ENCODE measurements at regions not wholly inside any gene's neighbourhood (a gene's known extent, or its start where the extent isn't known, plus 50 kb on each side); places are given as distances from the start of the nearest gene placed in this dataset.

DNA sequence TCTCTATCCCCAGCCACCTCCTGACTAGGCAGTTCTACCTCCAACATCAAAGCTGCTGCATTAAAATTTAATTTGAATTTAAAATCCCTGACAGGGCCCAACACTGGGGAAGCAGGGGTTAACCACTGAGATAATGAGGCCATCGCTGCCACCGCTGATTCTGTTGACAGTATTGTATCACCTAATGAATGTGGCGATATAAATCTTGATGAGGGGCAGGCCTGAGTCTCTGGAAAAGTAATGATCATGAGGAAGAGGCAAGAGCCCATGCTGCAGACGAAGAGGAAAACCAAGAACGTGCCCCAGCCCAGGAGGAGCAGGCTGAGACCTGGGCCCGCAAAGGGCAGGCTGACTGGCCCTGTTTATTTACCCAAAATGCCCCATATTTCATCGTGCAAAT lies 251.4 kb upstream of the ZFHX3 start:
- TF ChIP-seq, protein P1, sequence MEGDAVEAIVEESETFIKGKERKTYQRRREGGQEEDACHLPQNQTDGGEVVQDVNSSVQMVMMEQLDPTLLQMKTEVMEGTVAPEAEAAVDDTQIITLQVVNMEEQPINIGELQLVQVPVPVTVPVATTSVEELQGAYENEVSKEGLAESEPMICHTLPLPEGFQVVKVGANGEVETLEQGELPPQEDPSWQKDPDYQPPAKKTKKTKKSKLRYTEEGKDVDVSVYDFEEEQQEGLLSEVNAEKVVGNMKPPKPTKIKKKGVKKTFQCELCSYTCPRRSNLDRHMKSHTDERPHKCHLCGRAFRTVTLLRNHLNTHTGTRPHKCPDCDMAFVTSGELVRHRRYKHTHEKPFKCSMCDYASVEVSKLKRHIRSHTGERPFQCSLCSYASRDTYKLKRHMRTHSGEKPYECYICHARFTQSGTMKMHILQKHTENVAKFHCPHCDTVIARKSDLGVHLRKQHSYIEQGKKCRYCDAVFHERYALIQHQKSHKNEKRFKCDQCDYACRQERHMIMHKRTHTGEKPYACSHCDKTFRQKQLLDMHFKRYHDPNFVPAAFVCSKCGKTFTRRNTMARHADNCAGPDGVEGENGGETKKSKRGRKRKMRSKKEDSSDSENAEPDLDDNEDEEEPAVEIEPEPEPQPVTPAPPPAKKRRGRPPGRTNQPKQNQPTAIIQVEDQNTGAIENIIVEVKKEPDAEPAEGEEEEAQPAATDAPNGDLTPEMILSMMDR (conservative IDR thresholded peaks at IDR 0.05; ENCODE audit: low read depth, low read length): no peak
- TF ChIP-seq EZH2 (IDR thresholded peaks at IDR 0.05; ENCODE audit: low read length, unreplicated experiment): no peak
- TF ChIP-seq EZH2phosphoT487 (IDR thresholded peaks at IDR 0.05; ENCODE audit: borderline replicate concordance, low read length): no peak

Data from PC-3 (cell line).